Germinal center (tissue), 1 donor: ENCODE measurements at regions not wholly inside any gene's neighbourhood (a gene's known extent, or its start where the extent isn't known, plus 50 kb on each side); places are given as distances from the start of the nearest gene placed in this dataset.
"Not testable (repeated sequence)": the region's sequence is repeated elsewhere in the genome, so short reads cannot be mapped to it uniquely, and the experiment has no call there.

Experiments used
- DNase-seq: peaks from one replicate; pipeline ENCODE4 v3.0.0; 2012; ENCODE audit warnings: mixed read lengths, low spot score

GRCh38 chr9:18296702-18297055 lies 177.3 kb upstream of the ADAMTSL1 start:
- no peak for DNase-seq

- no peak for DNase-seq
Observed at GRCh38 chr9:18297056-18297841, 176.7 kb upstream of the ADAMTSL1 start.

GRCh38 chr9:18299449-18299848 lies 174.5 kb upstream of the ADAMTSL1 start:
- DNase-seq, result no peak

DNA sequence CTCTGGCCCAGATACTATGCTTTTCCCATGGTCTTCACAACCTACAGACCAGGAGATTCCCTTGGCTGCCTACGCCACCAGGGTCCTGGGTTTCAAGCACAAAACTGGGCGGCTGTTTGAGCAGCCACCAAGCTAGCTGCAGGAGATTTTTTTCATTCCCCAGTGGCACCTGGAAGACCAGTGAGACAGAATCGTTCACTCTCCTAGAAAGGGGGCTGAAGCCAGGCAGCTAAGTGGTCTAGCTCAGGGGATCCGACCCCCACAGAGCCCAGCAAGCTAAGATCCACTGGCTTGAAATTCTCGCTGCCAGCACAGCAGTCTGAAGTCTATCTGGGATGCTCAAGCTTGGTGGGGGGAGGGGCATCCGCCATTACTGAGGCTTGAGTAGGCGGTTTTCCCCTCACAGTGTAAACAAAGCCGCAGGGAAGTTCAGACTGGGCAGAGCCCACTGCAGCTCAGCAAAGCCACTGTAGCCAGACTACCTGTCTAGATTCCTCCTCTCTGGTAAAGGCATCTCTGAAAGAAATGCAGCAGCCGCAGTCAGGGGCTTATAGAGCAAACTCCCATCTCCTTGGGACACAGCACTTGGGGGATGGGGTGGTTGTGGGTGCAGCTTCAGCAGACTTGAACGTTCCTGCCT lies 168.7 kb upstream of the ADAMTSL1 start:
- DNase-seq, result not testable (repeated sequence)

DNA sequence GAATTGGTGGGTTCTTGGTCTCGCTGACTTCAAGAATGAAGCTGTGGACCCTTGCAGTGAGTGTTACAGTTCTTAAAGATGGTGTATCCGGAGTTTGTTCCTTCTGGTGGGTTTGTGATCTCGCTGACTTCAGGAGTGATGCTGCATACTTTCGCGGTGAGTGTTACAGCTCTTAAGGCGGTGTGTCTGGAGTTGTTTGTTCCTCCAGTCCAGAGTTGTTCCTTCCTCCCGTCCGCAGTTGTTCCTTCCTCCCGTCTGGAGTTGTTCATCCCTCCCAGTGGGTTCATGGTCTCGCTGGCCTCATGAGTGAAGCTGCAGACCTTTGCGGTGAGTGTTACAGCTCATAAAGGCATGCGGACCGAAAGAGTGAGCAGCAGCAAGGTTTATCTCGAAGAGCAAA lies 159.6 kb upstream of the ADAMTSL1 start:
- DNase-seq, result no peak

GRCh38 chr9:18317896-18318295 lies 156.1 kb upstream of the ADAMTSL1 start:
- no peak for DNase-seq

GRCh38 chr9:18319918-18320445 lies 154.0 kb upstream of the ADAMTSL1 start:
- DNase-seq, result no peak

GRCh38 chr9:18324928-18325745 lies 148.8 kb upstream of the ADAMTSL1 start:
- no peak for DNase-seq

DNA sequence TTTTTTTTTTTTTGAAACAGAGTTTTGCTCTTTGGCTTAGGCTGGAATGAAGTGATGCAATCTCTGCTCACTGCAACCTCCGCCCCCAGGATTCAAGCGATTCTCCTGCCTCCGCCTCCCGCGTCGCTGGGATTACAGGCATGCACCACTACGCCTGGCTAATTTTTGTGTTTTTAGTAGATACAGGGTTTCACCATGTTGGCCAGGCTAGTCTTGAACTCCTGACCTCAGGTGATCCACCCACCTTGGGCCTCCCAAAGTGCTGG lies 148.3 kb upstream of the ADAMTSL1 start:
- not testable (repeated sequence) for DNase-seq

DNA sequence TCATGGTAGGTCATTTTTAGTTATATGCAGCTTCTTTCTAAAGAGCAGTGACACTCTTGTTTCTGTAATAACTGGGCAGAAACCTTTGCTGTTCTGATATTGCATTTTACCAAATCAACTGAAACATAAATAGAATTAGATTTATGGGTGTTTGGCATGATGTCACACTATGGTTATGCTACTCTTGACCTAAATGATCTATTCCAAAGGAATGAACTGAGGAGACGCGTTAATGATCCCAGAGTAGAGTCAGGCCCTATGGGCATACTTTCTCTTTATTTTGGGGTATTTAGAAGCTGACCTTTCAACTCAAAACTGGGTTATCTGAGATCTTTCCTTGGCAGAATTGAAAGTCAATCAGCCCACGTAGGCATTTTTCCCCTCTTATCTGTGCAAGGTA lies 146.8 kb upstream of the ADAMTSL1 start:
- DNase-seq, result no peak

- no peak for DNase-seq
Observed at GRCh38 chr9:18330401-18331309, 143.3 kb upstream of the ADAMTSL1 start.

- no peak for DNase-seq
Observed at GRCh38 chr9:18331310-18331684, 142.7 kb upstream of the ADAMTSL1 start.

DNA sequence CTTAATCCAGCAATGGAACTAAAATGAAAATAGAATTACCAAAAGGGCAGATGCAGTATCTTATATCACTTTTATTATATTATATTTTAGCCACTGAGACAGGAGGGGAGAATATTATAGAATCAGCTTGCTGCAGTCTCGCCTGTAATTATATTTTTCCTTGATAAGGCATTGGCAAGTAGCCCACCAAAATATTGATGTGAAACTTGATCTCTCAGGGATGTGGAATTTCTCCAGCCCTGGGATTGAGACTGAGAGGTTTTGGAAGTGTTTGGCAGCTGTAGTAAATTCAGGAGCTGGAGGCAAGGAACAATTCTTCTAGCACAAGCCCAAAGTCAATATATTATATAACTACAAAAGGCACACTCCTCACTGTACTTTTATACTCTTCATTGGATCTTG lies 142.1 kb upstream of the ADAMTSL1 start:
- no peak for DNase-seq

DNA sequence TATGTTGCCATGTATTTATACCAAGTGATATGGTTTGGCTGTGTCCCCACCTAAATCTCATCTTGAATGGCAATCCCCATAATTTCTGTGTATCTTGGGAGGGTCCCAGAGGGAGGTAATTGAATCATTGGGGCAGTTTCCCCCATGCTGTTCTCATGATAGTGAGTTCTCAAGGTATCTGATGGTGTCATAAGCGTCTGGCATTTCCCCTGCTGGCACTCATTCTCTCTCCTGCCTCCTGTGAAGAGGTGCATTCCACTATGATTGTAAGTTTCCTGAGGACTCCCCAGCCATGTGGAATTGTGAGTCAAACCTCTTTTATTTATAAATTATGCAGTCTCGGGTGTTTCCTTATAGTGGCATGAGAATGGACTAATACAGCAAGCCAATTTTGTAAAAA lies 140.8 kb upstream of the ADAMTSL1 start:
- DNase-seq, result no peak

DNA sequence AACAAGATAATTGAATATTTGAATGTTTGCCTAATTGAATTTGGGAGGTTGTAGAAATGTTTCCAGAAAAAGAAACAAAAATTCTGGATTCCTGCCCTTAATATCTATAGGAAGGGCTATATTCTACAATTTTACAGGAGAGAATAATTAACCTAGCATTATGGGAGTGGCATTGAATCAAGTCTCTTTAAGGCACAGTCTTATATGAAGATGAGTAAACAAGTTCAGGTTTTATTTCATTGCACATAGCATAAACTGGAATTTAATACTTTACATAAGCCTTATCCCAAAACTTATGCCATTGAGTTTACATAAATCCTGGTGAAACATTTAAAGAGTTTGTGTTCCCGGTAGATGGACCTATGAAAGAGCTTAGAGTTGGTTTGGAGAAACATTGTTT lies 138.1 kb upstream of the ADAMTSL1 start:
- DNase-seq, result no peak

DNA sequence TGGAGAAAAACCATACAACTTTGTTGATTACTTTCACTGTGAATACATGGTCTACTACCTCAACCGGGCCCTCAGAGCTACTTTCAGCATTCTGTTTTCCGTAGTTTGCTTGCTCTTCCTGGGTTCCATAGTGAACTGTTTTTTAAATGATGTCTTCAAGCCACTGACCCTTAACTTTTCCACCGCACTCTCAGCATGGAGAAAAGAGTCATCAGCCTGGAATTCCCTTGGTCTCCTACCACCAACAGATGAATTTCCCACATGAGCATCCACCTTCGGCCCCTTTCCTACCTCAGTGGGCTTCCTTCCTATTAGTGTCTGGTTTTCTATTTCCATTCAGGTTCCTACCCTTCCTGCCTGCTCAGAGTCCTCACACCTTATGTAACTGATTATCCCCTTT lies 135.9 kb upstream of the ADAMTSL1 start:
- no peak for DNase-seq

- no peak for DNase-seq
Observed at GRCh38 chr9:18343784-18344183, 130.2 kb upstream of the ADAMTSL1 start.

DNA sequence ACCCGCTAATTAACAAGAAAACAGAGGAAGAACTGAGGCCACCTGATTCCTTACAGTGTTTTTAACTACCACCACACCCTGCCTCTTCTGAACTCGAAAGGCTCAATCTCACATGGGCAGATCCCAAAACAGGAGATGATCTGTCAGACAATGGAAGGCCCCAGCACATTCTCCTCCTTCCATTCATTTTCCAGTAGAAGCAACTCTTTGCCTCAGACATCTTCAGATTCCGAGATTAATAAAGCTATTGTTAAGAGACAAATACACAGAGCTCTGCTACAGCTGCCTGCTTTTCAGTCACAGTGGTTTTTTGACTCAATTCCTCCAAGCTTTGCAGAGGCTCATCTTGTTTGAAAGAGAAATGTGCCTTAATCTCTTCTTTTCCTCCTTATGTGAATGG lies 127.2 kb upstream of the ADAMTSL1 start:
- DNase-seq, result no peak

DNA sequence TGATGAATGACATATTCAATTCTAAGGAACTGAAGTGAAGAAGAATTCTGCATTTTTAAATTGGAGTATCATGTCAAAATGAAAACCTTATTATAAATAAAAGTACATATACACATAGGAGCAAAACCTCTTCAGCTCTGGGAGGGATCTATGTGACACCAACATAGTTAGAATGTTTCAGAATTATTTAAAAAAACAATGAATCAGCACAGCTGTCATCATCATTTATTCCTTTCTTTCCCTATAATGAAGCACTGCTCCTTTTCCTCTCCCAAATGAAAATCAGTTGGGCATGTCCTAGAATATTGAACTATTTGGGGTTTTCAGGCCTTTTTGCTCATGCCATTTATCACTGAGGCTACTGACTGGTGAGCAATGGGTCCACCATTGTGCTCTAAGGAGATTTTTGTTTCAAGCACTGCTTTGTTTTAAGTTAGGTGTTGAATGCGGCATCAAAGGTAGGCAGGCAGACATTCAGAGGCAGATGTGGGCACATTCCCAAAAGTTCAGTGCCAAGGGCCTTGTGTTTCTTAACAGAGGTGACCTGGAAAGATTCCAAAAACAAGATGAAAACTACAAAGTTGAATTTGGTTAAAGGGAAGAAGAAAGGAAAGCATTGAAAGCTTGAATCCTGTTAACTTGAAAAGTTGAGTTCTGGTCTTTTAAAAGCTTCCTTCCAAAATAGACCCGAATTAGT lies 126.4 kb upstream of the ADAMTSL1 start:
- no peak for DNase-seq

- no peak for DNase-seq
Observed at GRCh38 chr9:18348083-18348475, 125.9 kb upstream of the ADAMTSL1 start.

- DNase-seq, result no peak
Observed at GRCh38 chr9:18349530-18349929, 124.4 kb upstream of the ADAMTSL1 start.
